ENCODE measurements at regions not wholly inside any gene's neighbourhood (a gene's known extent, or its start where the extent isn't known, plus 50 kb on each side); places are given as distances from the start of the nearest gene placed in this dataset.

GRCh38 chr3:88997260-88997659, 110.2 kb upstream of the EPHA3 start:
- H3K4me2 ChIP-seq (ENCODE audit: control insufficient read depth, insufficient read depth): no peak overlapping the region
- H3K9me3 ChIP-seq (replicated peaks; ENCODE audit: control insufficient read depth, insufficient read depth, low read length): no peaks in the 10 kb centered on the region
- no peaks in the 10 kb centered on the region for H3K4me1 ChIP-seq (ENCODE audit: control insufficient read depth, insufficient read depth, low read length)
- ATAC-seq (no peak), DNase-seq (ENCODE audit: low read depth, low spot score) (no peak), FAIRE-seq (no peak)
- H3K9ac ChIP-seq (ENCODE audit: control insufficient read depth, insufficient read depth, low read length): no peak overlapping the region
- ChIA-PET SMC1A (ENCODE audit: uncharacterized antibody, unreplicated experiment) (interaction anchor here (0.6 kb wide), 1 partner anchor 42 kb away, joined by 4 read pairs; no protein-coding TSS in a partner anchor), RAD21 (ENCODE audit: unreplicated experiment) (no interaction called here), POLR2A (no interaction called here), CTCF (interaction anchor here (2.1 kb wide), 1 partner anchor 12 kb away, joined by 6 read pairs; no protein-coding TSS in a partner anchor)
- H3K27me3 ChIP-seq (replicated peaks in 1 of 2; ENCODE audit: control insufficient read depth in 2 of 2, insufficient read depth in 2 of 2, low read length in 1 of 2): no peaks in the 10 kb centered on the region
- H3K27ac ChIP-seq (ENCODE audit: control insufficient read depth, insufficient read depth): no peak overlapping the region
- no TSS peak for BruUV-seq (replicated peaks)
- intact Hi-C loops (cut with micrococcal nuclease; ENCODE audit: unreplicated experiment): no loop called here
- WGBS (ENCODE audit: insufficient coverage, insufficient replicate concordance, low lambda C conversion rate, missing lambda C conversion rate): 52% methylated on average over 3 of the region's 3 CpGs
- no peaks in the 10 kb centered on the region for H3K79me2 ChIP-seq (ENCODE audit: control insufficient read depth, insufficient read depth, low read length)
- H2AFZ ChIP-seq (ENCODE audit: control insufficient read depth, low read depth, low read length): no peak overlapping the region
- no peak overlapping the region for H3K4me3 ChIP-seq
- no peaks in the 10 kb centered on the region for H4K20me1 ChIP-seq (ENCODE audit: control insufficient read depth, insufficient read depth)
- in situ Hi-C loops (cut with MboI): no loop called here
- no peaks in the 10 kb centered on the region for H3K36me3 ChIP-seq (ENCODE audit: control insufficient read depth in 2 of 2, insufficient read depth in 2 of 2, low read length in 1 of 2)
- TF ChIP-seq CEBPB (IDR thresholded peaks at IDR 0.05; ENCODE audit: borderline replicate concordance in 1 of 2, low read depth in 2 of 2, low read length in 2 of 2) (no peak), EGR1 (IDR thresholded peaks at IDR 0.05; ENCODE audit: borderline replicate concordance in 1 of 2, low read depth in 2 of 2, low read length in 2 of 2) (no peak), ZBTB40 (IDR thresholded peaks at IDR 0.05; ENCODE audit: borderline replicate concordance) (no peak), FOXM1 (IDR thresholded peaks at IDR 0.05; ENCODE audit: low read depth, low read length) (no peak), NBN (IDR thresholded peaks at IDR 0.05) (no peak), HCFC1 (IDR thresholded peaks at IDR 0.05; ENCODE audit: low read length) (no peak), PRDM15 (CRISPR knock-in tag; IDR thresholded peaks at IDR 0.05) (no peak), ZNF687 (IDR thresholded peaks at IDR 0.05) (no peak), MEF2B (IDR thresholded peaks at IDR 0.05; ENCODE audit: partially characterized antibody, poor library complexity, severe bottlenecking) (no peak), SMAD5 (IDR thresholded peaks at IDR 0.05; ENCODE audit: low read depth) (no peak), STAT3 (IDR thresholded peaks at IDR 0.05; ENCODE audit: low read depth, low read length) (no peak), KAT2A (conservative IDR thresholded peaks at IDR 0.05; ENCODE audit: control insufficient read depth, low read depth, low read length) (no peak), ESRRA (IDR thresholded peaks at IDR 0.05; ENCODE audit: low read length) (no peak)

Measured in GM12878 (cell line).